Fibroblast of gingiva (primary cell): ENCODE measurements at regions not wholly inside any gene's neighbourhood (a gene's known extent, or its start where the extent isn't known, plus 50 kb on each side); places are given as distances from the start of the nearest gene placed in this dataset.

Experiments used
- DNase-seq: peaks from one replicate; pipeline ENCODE4 v3.0.0-alpha.2; 2011; ENCODE audit warnings: low read depth

- no peak for DNase-seq
These were observed 202.1 kb upstream of the MEX3C start for GRCh38 chr18:51399491-51400122.

- no peak for DNase-seq
These were observed 203.2 kb upstream of the MEX3C start for GRCh38 chr18:51400721-51401120.

GRCh38 chr18:51401912-51402311 is 204.4 kb upstream of the MEX3C start:
- DNase-seq, result no peak

DNA sequence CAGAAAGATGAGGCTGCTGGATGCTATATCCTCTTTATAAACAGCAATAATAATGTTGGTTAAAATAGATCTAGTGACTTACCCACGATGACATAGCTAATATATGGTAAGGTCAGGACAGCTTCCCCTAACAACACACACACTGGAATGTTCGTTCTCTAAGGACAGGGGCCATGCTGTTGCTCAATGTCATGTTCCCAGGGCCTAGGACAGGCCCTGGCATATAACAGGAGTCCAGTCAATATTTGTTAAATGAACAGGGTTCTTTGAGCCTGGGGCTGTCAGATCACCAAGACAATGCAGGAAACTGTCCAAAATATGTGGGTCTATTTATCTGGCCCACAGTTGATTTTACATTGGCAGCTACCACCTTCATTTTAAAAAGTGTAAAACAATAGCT is 207.1 kb upstream of the MEX3C start:
- DNase-seq, result no peak

DNA sequence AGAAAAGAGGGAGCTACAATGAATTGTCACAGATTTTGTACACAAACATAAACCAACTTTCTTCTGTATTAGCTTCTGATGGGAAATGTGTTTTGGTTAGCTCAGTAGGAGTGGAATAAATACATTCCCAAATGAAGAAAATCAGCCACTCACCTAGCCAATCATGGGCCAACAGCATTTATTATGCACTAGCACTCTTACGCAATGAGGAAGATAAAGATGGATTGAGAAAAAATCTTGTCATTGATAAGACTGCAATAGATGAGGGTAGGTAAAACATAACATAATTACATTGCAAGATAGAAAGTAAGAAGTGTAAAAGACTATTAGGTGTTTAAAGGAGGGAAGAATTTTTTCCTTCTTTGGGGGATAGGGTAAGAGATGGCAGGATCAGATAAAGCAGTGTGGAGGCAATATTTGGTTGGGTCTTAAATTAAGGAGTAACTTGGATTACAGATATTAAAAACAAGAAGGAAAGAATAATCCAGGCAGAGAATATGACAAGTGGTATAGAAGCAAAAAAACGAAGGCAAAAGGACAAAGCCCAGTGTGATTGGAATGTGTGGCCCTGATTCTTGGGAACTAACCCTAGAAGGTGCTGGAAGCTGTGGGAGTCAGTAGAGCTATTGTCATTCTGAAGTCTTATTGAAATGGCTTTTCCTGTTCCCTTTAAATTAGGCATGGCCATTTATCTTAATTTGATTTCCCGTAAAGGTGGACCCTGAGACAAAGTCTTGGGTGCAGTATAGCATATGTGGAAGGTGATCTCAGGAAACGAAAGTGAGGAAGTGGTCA is 208.4 kb upstream of the MEX3C start:
- no peak for DNase-seq

DNA sequence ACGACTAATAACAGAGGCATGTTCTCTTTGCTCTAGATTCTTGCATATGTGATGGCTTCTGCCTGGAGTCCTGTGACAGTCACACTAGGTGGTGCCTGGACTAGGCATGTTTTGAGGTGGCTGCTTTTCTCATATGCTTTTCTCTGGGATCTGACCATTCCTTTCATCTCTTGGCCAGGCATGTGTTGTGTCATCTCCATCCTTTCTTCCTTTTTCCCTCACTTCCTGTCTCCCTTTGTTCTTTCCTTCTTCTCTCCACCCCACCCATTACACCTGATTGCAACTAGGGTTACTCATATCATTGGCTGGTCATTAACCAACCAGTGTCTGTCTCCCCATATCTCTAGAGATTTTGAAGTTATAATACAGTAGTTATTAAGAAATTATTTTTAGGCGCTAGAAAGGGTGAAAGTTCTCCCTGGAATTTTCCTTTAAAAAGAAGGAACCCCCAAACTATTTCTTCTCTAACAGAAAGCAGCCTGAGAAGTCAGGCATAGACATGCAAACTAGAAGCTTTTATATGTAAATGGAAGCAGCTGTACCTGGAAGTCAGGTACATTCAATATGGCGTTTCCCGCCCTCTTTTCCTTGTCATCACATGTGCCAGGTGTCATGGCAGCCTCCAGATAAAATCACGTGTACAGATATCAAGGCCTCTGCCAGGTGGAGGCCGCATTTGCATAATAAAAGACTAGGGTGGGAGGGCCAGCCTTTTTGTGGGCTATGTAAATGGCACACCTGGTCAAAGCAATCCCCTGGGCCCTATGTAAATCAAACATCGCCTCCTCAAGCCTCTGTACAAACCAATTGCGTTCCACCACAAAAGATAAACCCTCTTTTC is 220.4 kb upstream of the MEX3C start:
- no peak for DNase-seq

- DNase-seq, result no peak
These were observed 228.0 kb upstream of the MEX3C start for GRCh38 chr18:51425475-51425874.

- no peak for DNase-seq
These were observed 228.4 kb upstream of the MEX3C start for GRCh38 chr18:51425889-51426288.

DNA sequence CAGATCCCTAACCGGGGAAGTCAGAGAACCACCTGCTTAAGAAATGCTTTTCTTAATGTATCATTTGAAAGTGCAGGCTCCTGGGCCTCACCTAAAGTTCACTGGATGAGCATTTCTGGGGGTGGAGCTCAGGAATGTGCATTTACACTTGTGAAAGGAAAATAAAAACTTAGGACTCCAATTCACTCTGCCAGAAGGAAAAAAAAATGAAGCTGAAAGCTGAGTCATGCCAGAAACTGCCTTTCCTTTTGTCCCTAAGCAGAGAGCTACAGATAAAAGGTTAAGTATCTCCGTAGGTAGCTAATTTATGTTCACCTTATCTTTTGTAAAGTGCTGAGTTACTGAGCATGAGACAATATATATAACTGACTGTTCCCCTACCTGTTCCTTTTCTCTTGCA is 229.5 kb upstream of the MEX3C start:
- DNase-seq, result no peak

- no peak for DNase-seq
These were observed 232.2 kb upstream of the MEX3C start for GRCh38 chr18:51429644-51430043.

- no peak for DNase-seq
These were observed 233.1 kb upstream of the MEX3C start for GRCh38 chr18:51430538-51430937.

DNA sequence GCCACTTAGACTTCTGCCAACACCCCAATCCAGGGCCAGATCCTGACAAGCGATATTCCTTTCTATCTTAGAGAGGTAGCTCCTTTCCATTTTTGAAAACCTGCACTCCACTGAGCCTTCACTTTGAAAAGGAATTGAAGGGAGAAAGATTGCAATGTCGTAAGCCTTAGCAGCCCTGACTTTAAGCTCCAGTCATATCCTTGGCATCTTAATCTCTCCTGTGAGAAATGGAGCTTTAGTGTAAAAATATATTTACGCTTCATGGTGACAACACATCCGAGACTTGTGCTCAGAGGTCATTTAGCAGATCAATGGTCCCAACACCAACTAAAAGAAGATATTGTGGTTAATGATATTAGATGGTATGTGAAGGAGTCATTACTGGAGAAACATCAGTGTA is 235.8 kb upstream of the MEX3C start:
- no peak for DNase-seq

DNA sequence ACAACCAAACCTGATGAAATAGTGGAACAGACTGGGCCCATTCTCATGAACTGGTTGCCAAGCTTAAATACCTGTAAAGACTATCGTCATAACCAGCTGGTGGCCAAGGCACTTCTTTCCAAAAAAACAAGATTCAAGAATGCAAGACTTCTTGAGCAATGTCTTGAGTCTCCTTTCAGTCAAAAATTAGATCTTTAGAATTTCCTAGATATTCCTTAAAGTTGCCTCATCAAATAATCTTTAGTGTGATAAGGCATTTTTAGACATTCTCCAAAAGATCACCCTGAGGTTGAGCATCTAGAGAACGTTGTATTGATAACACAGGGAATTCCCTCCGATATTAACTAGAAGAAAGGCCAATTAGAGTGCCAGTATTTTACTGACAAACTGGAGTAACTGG is 236.4 kb upstream of the MEX3C start:
- no peak for DNase-seq

GRCh38 chr18:51437280-51438271 is 240.1 kb upstream of the MEX3C start:
- no peak for DNase-seq

GRCh38 chr18:51438797-51439350 is 241.4 kb upstream of the MEX3C start:
- no peak for DNase-seq

DNA sequence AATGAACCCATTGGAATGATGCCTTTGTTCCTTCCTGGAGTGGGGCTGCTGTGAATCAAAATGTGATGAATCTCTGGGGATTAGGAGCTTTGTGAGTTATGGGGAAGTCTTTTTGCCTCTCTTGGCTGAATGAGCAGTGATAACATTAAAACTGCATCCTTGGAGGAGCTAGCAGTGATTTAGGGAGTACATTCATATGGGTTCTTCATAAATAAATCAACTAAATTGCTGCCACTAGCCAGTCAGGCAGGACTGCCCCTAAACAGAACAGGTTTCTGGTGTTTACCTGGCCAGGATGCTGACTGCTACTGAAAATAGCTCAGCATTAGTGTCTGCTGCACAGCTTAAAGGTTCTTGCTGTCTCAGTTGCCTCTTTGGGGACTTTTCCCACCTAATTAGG is 244.5 kb upstream of the MEX3C start:
- DNase-seq, result no peak

DNA sequence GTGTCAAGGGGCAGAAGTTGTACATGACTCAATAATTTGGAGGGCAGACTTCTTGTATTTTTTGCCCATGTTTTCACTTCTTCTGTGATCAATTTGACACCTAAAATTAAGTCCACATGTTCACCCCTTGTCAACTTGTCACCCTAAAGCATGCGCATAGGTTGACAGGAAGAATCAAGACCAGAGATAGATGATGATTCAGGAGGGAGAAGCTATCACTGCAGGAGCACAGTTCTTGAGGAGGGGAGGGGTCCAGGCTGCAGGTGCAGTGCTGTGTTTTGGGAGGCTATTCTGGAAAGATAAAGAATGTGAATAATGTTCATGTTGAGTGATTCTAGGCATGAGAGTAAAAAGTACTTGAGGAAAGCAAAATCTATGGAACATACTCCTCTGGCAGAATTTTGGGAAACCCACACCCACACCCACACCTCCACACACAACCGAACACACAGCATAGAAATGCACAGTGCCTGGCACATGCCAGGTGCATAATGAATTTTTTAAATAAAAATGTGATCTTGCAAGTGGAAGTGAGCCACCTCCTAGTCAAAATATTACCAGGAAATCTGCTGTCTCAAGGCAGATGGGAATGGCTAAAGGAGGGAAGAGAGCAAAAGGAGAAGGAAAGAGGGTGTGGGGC is 249.2 kb upstream of the MEX3C start:
- no peak for DNase-seq

- DNase-seq, result peak; percentile 17
These were observed 250.2 kb upstream of the MEX3C start for GRCh38 chr18:51447351-51448342.

DNA sequence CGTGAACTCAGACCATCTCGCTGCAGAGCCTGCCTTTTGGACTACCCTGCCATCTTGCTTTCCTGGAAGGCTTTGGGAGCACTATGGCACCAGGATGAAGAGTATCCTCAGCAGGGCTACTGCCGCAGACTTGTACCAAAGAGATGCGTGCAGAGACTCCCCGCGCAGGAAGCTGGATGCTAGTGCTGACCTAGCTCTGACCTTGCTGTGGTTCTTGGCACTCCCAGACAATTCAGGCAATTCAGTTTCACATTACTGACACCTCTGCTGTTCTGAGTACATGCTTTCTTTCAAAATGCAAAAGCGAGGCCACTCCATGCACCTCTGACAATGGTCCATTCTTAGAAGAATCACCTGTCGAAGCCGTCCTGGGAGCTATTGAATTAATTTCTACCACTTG is 251.5 kb upstream of the MEX3C start:
- DNase-seq, result no peak

GRCh38 chr18:51453594-51453993 is 256.1 kb upstream of the MEX3C start:
- no peak for DNase-seq
